ENCODE measurements at regions not wholly inside any gene's neighbourhood (a gene's known extent, or its start where the extent isn't known, plus 50 kb on each side); places are given as distances from the start of the nearest gene placed in this dataset.

DNA sequence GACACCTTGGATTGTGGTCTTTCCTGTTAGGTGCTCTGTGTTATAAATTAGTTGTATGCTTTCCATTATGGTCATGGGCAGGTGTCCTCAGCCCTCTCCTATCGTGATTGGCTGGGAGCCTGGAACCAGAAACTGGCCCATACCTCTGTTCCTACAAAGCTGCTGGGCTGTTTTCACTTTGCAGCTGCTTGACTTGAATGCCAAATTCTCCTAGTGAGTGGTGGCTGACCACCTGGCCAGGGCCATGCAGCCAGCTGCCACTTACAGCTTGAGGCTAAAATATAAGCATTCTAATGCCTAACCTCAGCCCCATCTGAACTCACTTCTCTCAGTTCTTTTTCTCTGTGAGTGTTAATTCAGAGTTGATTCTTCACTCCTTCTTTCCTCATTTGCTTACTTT is 239.3 kb upstream of the GBE1 start:
- no peak overlapping the region for H3K27ac ChIP-seq (replicated peaks)
- H3K4me3 ChIP-seq (replicated peaks; ENCODE audit: insufficient read depth, low read length) = no peak overlapping the region
- H3K27me3 ChIP-seq (ENCODE audit: insufficient read depth, poor library complexity, severe bottlenecking) = no peaks in the 10 kb centered on the region
- no peak for DNase-seq (ENCODE audit: low read depth in 1 of 2, low spot score in 1 of 2)
- TF ChIP-seq, protein P1, sequence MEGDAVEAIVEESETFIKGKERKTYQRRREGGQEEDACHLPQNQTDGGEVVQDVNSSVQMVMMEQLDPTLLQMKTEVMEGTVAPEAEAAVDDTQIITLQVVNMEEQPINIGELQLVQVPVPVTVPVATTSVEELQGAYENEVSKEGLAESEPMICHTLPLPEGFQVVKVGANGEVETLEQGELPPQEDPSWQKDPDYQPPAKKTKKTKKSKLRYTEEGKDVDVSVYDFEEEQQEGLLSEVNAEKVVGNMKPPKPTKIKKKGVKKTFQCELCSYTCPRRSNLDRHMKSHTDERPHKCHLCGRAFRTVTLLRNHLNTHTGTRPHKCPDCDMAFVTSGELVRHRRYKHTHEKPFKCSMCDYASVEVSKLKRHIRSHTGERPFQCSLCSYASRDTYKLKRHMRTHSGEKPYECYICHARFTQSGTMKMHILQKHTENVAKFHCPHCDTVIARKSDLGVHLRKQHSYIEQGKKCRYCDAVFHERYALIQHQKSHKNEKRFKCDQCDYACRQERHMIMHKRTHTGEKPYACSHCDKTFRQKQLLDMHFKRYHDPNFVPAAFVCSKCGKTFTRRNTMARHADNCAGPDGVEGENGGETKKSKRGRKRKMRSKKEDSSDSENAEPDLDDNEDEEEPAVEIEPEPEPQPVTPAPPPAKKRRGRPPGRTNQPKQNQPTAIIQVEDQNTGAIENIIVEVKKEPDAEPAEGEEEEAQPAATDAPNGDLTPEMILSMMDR (IDR thresholded peaks at IDR 0.05; ENCODE audit: insufficient read depth, low read length) = no peak
- TF ChIP-seq SPI1 (IDR thresholded peaks at IDR 0.05; ENCODE audit: borderline replicate concordance, low read depth) (no peak), POLR2AphosphoS5 (IDR thresholded peaks at IDR 0.05; ENCODE audit: low read depth) (no peak), GABPA (IDR thresholded peaks at IDR 0.05; ENCODE audit: low read depth) (no peak)
- TF ChIP-seq, protein P2, sequence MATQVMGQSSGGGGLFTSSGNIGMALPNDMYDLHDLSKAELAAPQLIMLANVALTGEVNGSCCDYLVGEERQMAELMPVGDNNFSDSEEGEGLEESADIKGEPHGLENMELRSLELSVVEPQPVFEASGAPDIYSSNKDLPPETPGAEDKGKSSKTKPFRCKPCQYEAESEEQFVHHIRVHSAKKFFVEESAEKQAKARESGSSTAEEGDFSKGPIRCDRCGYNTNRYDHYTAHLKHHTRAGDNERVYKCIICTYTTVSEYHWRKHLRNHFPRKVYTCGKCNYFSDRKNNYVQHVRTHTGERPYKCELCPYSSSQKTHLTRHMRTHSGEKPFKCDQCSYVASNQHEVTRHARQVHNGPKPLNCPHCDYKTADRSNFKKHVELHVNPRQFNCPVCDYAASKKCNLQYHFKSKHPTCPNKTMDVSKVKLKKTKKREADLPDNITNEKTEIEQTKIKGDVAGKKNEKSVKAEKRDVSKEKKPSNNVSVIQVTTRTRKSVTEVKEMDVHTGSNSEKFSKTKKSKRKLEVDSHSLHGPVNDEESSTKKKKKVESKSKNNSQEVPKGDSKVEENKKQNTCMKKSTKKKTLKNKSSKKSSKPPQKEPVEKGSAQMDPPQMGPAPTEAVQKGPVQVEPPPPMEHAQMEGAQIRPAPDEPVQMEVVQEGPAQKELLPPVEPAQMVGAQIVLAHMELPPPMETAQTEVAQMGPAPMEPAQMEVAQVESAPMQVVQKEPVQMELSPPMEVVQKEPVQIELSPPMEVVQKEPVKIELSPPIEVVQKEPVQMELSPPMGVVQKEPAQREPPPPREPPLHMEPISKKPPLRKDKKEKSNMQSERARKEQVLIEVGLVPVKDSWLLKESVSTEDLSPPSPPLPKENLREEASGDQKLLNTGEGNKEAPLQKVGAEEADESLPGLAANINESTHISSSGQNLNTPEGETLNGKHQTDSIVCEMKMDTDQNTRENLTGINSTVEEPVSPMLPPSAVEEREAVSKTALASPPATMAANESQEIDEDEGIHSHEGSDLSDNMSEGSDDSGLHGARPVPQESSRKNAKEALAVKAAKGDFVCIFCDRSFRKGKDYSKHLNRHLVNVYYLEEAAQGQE (IDR thresholded peaks at IDR 0.05; ENCODE audit: insufficient replicate concordance, low read depth) = no peak

DNA sequence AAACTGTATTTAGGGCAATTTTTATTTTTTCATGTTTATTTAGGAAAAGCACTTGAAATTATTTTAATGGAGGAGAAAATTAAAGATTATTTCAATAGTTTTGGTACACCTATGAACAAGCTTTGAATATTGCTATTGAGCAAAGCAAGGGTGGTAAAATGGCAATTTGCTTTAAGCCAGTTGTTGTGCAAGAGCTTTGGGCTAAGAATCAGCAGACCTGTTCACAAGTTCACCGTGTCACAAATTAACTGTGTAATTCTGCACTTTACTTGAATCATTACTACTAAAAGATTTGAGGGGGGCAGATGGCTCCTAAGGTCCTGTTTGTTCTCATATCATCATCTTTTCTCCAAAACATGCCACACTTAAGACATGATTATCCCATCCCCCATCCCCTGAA is 238.9 kb upstream of the GBE1 start:
- TF ChIP-seq, protein P1 (IDR thresholded peaks at IDR 0.05; ENCODE audit: insufficient read depth, low read length) = no peak
- no peak for TF ChIP-seq GABPA (IDR thresholded peaks at IDR 0.05; ENCODE audit: low read depth)
- TF ChIP-seq, protein P2 (IDR thresholded peaks at IDR 0.05; ENCODE audit: insufficient replicate concordance, low read depth) = no peak
- TF ChIP-seq SPI1 (IDR thresholded peaks at IDR 0.05; ENCODE audit: borderline replicate concordance, low read depth) = no peak
- no peak for TF ChIP-seq POLR2AphosphoS5 (IDR thresholded peaks at IDR 0.05; ENCODE audit: low read depth)
- Histone ChIP-seq H3K4me3 (replicated peaks; ENCODE audit: insufficient read depth, low read length) (no peak overlapping the region), H3K27ac (replicated peaks) (no peak overlapping the region), H3K27me3 (ENCODE audit: insufficient read depth, poor library complexity, severe bottlenecking) (no peaks in the 10 kb centered on the region)
- DNase-seq (ENCODE audit: low read depth in 1 of 2, low spot score in 1 of 2) = no peak

DNA sequence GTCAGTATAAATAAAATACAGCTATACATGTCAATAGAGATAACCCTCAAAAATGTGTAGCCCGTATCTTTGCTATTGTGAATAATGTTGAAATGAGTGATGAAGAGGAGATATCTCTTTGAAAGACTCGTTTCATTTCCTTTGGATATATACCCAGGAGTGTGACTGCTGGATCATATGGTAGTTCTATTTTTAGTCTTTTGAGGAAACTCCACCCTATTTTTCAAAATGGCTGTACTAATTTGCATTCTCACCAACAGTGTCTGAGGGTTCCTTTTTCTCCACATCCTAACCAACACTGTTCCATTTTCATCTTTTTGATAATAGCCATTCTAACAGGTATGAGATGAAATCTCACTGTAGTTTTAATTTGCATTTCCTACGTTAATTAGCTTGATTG is 237.5 kb upstream of the GBE1 start:
- Histone ChIP-seq H3K27ac (replicated peaks) (no peak overlapping the region), H3K4me3 (replicated peaks; ENCODE audit: insufficient read depth, low read length) (no peak overlapping the region), H3K27me3 (ENCODE audit: insufficient read depth, poor library complexity, severe bottlenecking) (no peaks in the 10 kb centered on the region)
- DNase-seq (ENCODE audit: low read depth in 1 of 2, low spot score in 1 of 2) = no peak
- TF ChIP-seq GABPA (IDR thresholded peaks at IDR 0.05; ENCODE audit: low read depth) (no peak), SPI1 (IDR thresholded peaks at IDR 0.05; ENCODE audit: borderline replicate concordance, low read depth) (no peak), POLR2AphosphoS5 (IDR thresholded peaks at IDR 0.05; ENCODE audit: low read depth) (no peak)
- TF ChIP-seq, protein P1 (IDR thresholded peaks at IDR 0.05; ENCODE audit: insufficient read depth, low read length) = no peak

DNA sequence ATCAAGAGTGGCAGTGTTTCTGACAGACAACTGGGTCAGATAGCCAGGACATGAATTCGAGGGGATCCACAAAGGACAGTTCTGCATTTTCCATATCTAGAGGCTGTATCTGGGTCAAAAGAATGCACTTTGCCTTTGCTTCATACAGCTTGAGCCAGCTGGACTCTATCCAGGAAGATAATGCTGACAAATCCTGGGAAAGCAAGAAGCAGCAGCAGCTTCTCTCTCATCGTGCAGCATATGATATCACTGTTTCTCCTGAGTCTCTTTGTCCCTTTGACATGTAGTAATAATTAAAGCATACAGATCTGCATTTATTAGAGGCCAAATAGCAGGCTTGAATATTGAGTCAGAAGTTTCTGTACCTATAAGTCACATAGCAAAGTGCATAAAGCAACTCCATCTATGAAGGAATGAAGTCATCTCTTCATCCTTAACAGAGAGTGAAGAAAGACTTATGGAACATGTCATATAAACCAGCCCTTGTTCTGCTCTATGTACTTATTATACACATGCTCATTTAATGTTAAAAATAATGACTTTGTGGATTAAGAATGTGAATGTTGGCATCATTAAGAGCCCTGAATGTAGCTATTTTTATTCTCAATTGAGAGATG is 236.8 kb upstream of the GBE1 start:
- no peaks in the 10 kb centered on the region for H3K27me3 ChIP-seq (ENCODE audit: insufficient read depth, poor library complexity, severe bottlenecking)
- no peak overlapping the region for H3K27ac ChIP-seq (replicated peaks)
- TF ChIP-seq, protein P1 (IDR thresholded peaks at IDR 0.05; ENCODE audit: insufficient read depth, low read length) = no peak
- TF ChIP-seq, protein P2 (IDR thresholded peaks at IDR 0.05; ENCODE audit: insufficient replicate concordance, low read depth) = no peak
- TF ChIP-seq GABPA (IDR thresholded peaks at IDR 0.05; ENCODE audit: low read depth) (no peak), SPI1 (IDR thresholded peaks at IDR 0.05; ENCODE audit: borderline replicate concordance, low read depth) (no peak), POLR2AphosphoS5 (IDR thresholded peaks at IDR 0.05; ENCODE audit: low read depth) (no peak)
- DNase-seq (ENCODE audit: low read depth in 1 of 2, low spot score in 1 of 2) = no peak
- no peak overlapping the region for H3K4me3 ChIP-seq (replicated peaks; ENCODE audit: insufficient read depth, low read length)

Measured in HL-60 (cell line).